ENCODE measurements at regions not wholly inside any gene's neighbourhood (a gene's known extent, or its start where the extent isn't known, plus 50 kb on each side); places are given as distances from the start of the nearest gene placed in this dataset.
A peak's percentile ranks its signal among the peaks of the same experiment; 100 is the strongest.
"Not testable (repeated sequence)": the region's sequence is repeated elsewhere in the genome, so short reads cannot be mapped to it uniquely, and the experiment has no call there.

DNA sequence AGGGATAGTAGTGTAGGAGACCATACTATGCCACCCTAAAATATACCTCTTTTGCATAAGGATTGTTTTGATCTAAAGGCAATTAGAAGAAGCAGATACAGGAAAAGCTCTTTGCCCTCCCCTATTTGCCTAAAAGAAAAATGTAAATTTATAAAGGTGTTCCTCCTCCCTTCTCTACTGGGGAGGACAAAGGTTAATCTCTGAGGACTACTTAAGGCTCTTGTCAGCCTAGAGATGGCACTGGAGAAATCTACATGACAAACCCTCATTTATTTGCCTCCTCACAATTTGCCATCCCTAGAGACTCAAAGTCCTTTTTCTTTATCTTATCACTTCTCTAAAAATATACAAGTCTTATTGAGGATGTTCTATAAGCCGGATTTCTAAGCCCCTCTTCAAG lies 1021.8 kb downstream of the STPG2 start:
- no peak for FAIRE-seq

DNA sequence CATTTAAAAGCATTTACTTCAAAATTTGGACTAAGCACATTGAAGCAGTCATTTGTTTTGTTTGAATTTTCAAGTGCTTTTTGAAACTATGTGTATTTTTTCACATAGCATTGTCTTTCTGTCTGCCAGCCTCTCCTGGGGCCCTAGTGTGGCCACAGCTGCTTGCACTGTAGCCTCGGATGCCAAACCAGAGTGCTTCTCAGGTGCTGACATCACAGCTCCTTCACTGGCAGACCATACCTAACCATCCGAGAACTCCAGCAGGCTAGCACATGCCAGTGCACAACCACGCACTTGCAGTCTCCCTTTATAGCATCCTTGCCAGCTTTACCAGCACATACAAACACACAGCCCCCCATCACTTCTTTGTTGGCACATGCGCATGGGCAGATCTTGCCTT lies 1019.7 kb downstream of the STPG2 start:
- FAIRE-seq: no peak

DNA sequence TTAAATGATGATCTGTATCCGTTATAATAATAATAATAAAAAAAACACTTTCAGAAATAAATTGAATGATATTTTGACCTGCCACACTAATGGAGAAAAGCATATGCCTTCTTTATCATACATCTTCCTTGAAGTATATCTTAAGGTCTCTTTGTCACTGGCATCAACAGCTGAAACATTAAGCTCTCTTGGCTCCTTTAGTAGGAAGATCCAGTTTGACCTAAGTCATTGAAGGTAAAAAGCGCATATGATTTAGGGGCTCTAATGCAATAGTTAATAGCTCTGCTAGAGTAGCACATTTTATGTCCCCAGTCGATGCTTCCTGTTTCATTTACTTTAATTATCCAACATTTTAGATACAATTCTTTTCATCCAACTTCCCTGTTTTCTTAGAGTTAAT lies 1010.8 kb downstream of the STPG2 start:
- FAIRE-seq: no peak

DNA sequence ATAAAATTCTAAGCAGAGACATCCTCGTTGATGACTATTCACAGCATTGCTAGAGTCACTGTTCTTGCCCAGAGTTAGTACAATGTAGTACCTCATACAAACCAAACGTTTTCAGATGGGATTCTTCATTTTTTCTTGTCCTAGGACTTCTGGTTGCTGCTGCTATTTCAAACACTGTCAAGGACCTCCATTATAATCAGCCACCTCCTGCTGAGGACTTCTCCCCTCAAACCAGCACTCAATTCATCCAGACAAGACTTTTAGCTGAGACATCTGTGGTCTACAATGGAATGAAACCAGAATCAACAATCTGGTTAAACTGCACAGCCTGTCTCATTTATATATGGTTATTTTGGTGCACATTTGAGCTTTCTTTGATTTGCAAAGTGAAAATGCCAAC lies 1008.8 kb downstream of the STPG2 start:
- no peak for FAIRE-seq

DNA sequence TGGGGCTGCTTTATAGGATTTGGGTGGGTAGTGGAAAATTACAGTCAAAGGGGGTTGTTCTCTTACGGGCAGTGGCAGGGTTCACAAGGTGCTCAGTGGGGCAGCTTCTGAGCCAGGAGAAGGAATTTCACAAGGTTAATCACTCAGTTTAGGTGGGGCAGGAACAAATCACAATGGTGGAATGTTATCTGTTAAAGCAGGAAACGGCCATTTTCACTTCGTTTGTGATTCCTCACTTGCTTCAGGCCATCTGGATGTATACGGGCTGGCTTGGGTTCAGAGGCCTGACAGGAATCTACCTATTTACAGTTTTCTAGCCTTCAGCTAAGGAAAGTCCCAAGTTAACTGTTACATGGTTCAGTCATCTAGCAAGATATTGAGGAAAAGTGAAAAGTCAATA lies 1003.5 kb downstream of the STPG2 start:
- no peak for FAIRE-seq

DNA sequence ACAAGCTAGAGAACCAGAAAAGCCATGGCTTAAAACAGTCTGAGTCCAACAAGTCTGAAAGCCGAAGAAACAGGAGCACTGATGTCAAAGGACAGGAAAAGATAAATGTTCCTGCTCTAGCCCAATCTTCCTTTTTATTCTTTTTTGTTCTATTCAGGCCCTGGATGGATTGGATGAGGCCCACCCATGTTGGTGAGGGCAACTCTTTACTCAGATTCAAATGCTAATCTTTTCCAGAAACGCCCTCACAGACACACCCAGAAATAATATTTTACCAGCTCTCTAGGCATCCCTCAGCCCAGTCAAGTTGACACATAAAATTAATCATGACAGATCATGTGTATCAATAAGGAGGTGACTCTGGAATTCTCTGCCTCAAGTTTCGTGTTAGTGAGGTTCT lies 1002.7 kb downstream of the STPG2 start:
- no peak for FAIRE-seq

DNA sequence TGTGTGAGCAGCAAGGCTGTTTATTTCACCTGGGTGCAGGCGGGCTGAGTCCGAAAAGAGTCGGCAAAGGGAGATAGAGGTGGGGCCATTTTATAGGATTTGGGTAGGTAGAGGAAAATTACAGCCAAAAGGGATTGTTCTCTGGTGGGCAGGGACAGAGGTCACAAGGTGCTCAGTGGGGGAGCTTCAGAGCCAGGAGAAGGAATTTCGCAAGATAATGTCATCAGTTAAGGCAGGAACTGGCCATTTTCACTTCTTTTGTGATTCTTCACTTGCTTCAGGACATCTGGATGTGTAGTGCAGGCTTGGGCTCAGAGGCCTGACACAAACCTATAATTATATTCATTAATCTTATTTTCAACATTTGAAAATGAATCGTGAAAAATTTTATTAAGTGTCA lies 1001.9 kb downstream of the STPG2 start:
- FAIRE-seq: not testable (repeated sequence)

DNA sequence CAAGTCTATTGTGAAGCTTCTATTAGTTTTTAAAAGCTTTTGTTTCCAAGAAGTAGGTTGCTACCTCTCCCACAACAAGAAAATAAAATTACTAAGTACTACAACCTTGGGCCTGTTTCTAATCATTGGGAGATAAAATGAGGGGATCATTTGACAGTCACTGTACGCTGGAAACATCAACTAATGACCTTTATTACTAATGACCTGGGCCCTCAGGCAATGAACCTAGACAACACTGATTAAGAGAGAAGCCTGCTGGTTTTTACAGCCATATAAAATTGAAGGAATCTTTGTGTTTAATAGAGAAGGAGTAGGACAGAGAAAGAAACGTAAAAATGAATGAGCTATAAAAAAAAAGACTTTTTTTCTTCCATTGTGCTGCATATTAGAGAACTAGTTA lies 1000.9 kb downstream of the STPG2 start:
- no peak for FAIRE-seq

DNA sequence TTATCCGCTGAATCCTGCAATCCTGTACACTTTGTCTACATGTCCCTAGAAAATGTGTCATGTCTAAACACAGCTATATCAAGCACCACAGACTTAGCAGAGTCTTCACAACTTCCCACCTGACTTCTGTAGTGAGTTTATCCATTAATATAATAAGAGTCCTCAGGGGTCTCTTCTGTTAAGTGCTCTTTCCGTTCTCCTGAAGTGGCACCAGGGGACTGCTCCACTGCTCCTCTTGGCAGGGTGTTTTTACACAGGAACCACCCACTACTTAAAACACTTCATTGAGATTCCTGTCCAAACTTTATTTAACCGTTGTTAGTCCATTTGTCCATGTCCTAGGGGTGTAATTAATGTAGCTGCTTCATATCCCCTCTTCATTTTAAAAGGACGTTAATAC lies 1000.4 kb downstream of the STPG2 start:
- FAIRE-seq: no peak

DNA sequence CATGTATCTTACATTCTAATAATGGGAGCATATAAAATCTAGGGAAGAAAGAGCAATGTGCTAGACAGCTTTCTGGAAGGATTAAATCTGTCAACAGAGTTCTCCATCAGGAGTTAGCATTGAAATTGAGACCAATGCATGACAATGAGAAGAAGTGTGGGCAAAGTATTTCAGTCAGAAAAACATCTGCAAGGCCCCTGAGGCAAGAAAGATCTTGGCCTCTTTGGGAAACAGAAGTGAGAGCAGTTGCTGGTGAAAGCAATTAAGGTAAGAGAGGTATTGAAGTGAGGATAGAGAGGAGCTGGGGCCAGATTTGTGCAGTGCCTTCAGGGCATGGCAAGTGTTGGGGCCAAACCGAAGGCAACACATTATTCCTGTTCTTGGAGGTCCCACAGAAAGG lies 999.1 kb downstream of the STPG2 start:
- FAIRE-seq: no peak

DNA sequence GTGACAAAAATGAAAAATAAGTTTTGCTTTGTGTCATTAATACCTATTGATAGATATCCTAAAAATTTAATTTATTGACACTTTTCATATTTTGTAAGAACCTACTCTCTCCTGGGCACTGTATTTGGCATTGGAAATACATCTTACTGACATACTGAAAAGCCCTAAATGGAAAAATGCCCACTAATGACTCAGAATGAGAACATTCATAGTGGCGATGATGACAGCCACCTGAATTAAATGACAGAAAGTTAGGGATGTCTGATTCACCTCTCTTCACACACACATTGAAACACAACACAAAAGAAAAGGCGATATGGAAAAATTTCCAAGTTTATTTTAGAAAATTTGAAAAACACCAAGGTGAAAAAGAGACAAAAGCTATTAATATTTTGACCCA lies 992.3 kb downstream of the STPG2 start:
- peak; percentile 79 for FAIRE-seq

DNA sequence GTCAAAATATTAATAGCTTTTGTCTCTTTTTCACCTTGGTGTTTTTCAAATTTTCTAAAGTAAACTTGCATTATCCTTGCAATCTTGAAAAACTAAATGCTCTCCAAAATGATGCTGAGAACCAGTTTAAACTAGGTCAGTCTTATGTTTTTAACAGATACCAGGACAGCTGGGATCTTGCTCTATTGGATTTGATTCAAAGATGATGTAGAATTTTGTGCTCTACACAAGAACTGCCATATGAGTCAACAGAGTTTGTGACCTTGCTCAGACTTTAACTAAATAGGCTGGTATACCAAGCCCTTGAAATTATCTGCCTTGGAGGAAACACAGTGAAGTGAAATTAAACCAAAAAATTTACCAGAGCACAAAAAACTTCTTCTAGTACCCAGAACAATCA lies 991.1 kb downstream of the STPG2 start:
- no peak for FAIRE-seq

DNA sequence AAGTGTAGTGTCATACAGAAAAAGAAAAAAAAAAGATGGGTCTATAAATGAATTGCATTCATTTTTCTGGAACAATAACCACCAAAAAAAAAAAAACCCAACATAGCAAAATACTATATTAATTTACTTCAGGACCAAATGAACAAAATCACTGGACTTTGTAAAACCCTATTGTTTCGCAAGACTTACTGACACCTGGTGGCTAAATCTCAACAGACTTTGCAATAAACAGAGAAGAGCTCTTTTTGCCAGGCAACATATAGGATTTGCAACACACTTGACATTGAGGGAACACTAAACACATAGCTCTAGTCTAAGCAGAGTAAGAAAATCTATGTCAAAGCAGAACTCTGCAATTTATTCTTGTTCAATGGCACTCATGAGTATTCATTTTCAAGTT lies 990.2 kb downstream of the STPG2 start:
- peak; percentile 97 for FAIRE-seq

DNA sequence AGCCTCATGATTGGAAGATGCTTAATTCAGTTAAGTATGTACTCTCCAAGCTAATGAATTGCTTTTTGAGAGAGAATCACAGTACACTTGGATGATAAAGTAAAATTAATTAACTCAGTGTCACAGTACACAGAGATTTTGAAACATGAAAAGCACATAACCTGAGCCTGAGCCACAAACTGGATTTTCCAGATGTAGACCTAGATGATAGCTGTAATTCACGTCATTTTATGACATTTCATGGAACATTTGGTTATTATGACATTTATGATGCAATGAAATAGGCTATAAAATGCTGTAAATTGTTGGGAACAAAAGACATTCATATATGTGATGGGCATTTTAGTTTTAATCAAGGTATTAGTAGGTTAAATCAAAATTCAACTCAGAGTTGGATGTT lies 983.7 kb downstream of the STPG2 start:
- FAIRE-seq: no peak

DNA sequence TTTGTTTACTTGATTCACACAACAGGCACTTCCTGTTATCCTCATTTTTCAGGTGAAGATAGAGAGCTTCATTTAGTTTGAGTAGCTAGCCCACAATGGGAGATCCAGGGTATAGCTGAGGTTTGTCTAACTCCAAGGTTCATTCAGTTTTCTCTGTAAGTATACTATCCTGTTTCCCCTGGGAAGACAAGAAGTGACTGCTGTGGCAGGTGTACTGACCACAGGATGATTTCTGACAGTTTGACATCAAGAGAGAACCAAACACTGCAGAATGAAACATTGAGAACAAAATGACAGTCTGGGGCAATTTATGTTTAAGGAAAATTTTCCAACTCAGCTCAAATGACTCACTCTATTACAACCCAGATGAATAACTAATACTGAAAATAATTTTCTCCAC lies 958.0 kb downstream of the STPG2 start:
- FAIRE-seq: no peak

DNA sequence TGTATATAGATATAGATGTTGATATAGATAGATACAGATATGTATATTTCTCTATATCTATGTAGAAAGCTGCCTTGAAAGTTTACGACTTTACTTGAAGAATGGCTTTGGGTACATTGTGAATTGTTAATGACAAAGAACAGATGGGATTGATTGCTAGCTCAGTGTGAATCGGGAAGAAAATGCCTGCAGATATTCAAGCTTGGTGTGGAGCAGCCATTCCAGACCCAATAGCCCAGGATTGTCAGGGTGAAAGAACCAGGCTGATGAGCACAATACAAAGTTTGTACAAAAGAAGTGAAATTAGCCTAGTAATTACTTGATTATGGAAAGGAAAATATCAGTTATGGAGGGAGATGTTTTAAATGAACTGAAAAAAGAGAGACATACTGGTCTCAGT lies 946.2 kb downstream of the STPG2 start:
- FAIRE-seq: no peak

DNA sequence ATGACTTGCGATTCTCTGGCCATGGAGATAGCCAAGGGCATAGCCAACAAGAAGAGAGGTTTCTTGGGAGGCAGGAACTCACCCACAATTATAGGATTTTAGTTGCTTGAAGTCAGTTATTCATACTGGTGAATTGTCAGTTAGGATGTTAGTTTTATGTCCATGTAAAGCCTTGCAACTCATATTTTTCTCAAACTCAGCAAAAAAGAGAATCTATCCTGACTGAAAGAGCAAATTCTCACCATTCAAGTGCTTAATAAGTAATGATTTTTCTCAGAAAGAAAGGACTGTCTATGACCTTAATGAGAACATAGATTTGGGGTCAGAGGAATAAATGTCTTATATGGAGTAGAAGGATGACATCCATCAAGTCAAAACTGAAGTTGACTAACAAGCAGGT lies 934.5 kb downstream of the STPG2 start:
- no peak for FAIRE-seq

DNA sequence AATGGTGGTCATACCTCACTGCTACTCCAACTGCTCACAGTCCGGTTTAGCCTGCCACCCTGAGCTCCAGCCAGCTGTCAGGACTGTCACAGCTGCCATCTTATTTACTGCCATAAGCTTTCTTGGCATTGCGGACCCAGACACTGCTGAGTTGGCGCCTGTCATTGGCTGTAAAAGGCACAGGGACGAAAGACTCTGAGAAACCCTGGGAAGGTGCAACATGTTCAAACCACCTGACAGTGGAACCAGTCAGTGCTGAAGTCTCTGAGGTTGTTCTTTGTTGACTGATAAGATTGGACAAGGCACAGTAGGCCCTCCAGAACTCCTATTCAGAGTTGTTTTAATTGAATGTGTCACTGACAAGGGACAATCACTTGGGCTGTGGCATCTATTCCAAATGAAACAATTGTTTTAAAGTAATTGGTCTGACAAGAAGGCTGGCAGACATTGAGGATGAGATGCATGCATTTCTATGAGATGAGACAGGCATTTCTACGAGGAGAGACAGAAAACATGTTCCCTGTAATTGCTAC lies 927.8 kb downstream of the STPG2 start:
- no peak for FAIRE-seq

DNA sequence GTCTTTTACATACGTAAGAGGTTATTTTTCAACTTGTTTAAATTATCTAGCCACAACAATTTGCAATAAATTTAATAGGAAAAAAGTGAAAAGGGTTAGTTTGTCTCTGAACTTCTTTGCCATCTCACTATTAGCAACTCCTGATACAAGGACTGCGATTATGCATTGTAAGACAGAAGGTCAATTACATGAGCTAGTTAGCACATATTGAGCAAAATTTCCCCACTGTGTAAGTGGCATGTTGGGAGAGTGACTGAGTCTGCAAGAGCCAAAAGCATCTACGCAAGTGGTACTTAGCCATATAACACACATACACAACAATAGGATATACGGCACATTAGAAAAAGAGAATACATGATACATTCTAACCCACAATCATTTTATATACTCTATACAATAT lies 927.2 kb downstream of the STPG2 start:
- FAIRE-seq: no peak

DNA sequence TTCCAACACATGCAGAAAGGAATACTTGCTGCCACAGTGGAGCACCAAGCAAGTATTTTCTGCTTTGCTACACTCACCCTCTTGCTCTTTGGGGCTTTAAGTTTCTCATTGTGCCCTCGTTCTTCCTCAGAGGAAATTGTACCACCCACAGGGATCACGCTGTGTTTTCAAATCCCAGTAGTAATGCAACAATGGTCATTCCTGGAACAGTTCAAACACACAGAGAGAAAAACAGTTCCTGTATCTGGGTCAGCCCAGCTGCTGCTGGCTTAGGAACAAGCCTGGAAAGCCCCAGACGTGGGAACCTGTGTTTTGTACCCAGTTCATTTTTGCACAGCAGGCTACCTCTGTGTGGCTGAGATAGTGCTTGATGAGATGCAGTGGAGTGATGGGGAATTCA lies 907.8 kb downstream of the STPG2 start:
- no peak for FAIRE-seq

DNA sequence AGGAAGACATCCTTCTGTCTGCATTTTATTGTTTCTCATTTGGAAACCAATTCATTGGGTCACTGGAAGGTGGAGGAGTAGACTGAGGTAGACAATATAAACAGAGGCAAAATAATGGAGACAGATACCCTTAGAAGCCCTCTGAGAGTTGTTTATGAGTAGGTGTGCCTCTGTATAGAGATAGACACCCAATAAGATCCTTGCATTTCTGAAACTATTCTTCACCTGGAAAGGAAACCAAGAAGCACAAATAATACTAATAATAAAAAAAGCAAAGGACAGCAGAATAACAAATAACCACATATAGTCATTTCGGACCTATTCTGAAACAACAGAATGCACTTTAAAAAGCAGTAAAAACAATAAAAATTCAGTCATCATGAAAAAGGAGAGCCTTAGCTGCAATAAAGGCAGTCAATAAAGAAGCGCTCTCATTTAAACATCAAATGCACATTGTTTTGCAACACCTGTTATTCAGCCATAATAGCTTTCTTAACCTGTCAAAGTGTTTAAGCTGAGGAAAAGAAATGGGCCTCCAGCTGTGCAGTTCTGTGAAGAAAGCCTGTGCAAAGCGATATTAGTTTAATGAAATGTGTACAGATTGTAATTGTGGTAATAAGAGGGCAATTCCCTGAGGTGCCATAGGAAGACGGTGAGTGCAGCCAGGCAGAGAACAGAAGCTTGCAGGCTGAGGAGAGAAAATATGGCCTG lies 904.2 kb downstream of the STPG2 start:
- no peak for FAIRE-seq

DNA sequence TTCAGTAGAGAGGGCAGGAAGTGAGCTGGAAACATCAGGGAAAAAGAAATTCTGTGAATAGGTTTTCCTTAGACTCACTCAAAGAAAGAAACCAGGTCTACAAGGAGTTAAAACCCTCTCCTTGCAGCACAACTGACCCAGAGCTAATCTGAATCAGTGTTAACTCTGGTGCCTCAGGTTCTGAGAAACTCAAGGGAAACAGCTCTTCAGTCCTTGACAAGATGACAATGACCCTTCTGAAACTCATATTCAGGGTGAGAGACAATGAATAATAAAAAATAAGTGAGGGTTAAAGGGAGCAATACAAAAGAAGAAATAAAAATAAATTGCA lies 903.6 kb downstream of the STPG2 start:
- no peak for FAIRE-seq

DNA sequence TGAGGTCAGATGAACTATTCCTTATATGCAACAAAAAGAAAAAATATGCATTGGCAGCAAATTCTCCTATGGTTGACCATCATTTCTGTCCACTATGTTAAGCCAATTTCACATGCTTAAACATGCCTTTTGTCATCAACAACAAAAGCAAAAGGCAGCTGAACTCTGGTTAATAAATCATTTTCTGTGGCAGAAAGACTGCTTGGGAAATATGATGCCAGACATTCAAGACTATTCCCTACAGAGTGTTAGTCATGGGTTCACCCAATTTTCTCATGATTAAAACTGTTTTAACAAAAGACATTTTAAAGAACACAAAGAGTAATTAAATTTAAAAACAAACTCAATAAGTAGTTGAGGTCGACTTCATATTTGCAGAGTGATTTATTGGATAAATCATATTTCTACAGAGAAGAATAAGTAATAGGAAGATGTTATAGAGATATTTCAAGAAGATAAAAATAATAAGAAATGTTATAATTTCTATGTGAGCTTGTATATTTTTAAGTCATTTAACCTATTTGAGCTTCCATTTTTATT lies 890.6 kb downstream of the STPG2 start:
- FAIRE-seq: no peak

DNA sequence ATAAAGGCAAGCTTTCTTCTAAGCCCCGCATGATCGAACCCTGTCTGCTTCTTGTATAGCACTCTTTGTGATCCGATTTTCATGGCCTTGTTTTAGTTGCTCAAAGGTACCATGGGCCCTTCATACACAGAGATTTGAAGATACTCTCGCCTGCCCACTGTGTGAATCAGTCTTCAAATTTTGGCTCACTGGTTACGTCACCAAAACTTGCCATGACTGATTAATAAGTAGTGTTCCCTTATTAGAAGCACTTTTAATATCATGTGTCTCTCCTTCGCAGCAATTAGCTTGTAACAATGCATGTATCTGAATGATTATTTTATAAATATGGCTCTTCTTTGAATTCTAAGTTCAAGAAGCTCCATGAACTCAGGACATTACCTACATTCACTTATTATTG lies 880.5 kb downstream of the STPG2 start:
- FAIRE-seq: no peak

DNA sequence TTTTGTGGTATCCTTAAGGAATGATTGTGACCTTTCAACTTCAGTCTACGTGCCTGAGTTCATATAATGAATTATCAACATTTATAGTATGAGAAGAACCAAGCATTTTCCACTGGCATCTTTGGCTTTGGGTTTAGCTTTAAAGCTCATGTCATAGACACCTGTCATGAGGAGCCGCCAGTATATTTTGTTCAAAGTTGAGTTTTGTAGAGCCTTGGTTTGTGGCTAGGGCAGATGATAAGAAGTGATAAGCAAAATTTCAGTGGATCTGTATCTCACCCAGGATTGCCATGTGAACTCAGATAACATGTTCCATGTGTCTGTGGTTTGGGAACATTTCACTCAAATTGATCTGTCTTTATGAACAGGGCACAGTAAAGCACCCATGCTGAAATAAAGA lies 873.2 kb downstream of the STPG2 start:
- no peak for FAIRE-seq

Measured in islet of Langerhans (tissue), 1 donor.